ENCODE measurements at regions not wholly inside any gene's neighbourhood (a gene's known extent, or its start where the extent isn't known, plus 50 kb on each side); places are given as distances from the start of the nearest gene placed in this dataset.
A peak's percentile ranks its signal among the peaks of the same experiment; 100 is the strongest.
"Not testable (repeated sequence)": the region's sequence is repeated elsewhere in the genome, so short reads cannot be mapped to it uniquely, and the experiment has no call there.

GRCh38 chr12:56872366-56872765 is 61.8 kb downstream of the SDR9C7 start:
- DNase-seq, result no peak

- DNase-seq, result no peak
Observed at GRCh38 chr12:56867216-56867615, 67.0 kb downstream of the SDR9C7 start.

DNA sequence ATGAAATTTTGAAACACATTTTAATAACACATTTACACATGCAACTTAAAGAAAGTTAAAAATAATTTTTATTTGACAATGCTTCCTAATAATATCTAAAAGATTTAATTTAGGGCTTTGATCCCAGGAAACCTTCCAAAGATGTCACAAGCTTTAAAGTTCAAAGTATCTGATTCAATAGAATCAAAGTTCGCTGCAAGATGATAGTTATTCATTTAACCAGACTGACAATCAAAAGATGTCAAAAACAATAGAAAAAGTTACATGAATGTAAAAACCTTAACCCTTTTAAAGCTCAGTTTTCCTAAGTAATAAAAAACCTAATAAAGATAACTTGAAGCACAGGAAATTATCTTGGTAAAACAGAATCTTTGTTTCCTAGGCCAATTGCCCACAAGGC is 67.7 kb downstream of the SDR9C7 start:
- DNase-seq, result no peak

DNA sequence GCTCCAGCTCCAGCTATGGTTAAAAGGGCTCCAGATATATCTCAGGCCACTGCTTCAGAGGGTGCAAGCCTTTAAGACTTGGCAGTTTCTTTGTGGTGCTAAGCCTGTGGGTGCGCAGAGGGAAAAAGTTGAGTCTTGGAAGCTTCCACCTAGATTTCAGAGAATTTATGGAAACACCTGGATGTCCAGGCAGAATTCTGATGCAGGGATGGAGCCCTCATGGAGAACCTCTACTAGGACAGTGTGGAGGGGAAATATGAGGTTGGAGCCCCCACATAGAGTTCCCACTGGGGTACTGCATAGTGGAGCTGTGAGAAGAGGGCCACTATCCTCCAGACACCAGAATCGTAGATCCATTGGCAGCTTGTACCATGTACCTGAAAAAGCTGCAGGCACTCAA is 69.9 kb downstream of the SDR9C7 start:
- no peak for DNase-seq

GRCh38 chr12:56863789-56864188 is 70.4 kb downstream of the SDR9C7 start:
- DNase-seq, result no peak

- no peak for DNase-seq
Observed at GRCh38 chr12:56862264-56862663, 71.9 kb downstream of the SDR9C7 start.

GRCh38 chr12:56853392-56853978 is 80.7 kb downstream of the SDR9C7 start:
- DNase-seq, result not testable (repeated sequence)

- no peak for DNase-seq
Observed at GRCh38 chr12:56851462-56851861, 82.7 kb downstream of the SDR9C7 start.

GRCh38 chr12:56840922-56841321 is 77.8 kb downstream of the HSD17B6 start:
- DNase-seq, result no peak

DNA sequence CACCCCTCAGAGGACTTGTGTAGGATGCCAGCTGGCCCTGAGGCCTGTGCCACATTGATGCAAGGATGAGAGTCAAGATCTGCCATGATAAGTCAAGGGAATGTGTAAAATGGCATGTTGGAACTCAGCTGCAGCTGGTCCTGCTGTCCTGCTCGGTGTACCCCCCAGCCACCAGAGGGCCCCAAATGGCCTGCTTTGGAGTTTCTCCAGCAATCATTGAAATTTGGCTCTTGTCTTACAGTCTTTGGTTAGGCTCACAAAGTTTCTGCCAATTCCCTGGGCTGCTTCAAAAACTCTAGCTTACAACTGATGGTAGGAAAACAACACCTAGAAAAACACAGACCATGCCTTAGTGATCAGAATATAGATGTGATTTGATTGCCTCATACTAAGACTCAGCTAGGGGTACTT is 76.8 kb downstream of the HSD17B6 start:
- DNase-seq, result peak; percentile 40 to 57

- DNase-seq, result no peak
Observed at GRCh38 chr12:56839489-56839848, 76.3 kb downstream of the HSD17B6 start.

- peak in 1 of 2 donors; percentile 18 for DNase-seq
Observed at GRCh38 chr12:56838621-56839488, 75.7 kb downstream of the HSD17B6 start.

Data from right lung (tissue), 2 donors.